H54 (cell line): ENCODE measurements at regions not wholly inside any gene's neighbourhood (a gene's known extent, or its start where the extent isn't known, plus 50 kb on each side); places are given as distances from the start of the nearest gene placed in this dataset.

Source experiments
- DNase-seq: peaks from one replicate; pipeline ENCODE4 v3.0.0; 2011; ENCODE audit warnings: low spot score, mixed read lengths; ENCODE audit not compliant: insufficient read length
- FAIRE-seq: peaks from 3 replicates; lab custom pipeline; 2011; peaks lifted over from hg19 to GRCh38; lab: Jason Lieb, UNC
- POLR2A ChIP-seq: IDR thresholded peaks from 2 replicates; pipeline ENCODE4 v1.6.1; 2011; ENCODE audit warnings: low read depth, mild to moderate bottlenecking, low read length

- FAIRE-seq, result peak; percentile 36
- no peak for DNase-seq
- TF ChIP-seq POLR2A, result no peak
Measured at GRCh38 chr9:88303721-88304451, 84.4 kb upstream of the SPIN1 start.

GRCh38 chr9:88302579-88303324 is 85.5 kb upstream of the SPIN1 start:
- no peak for TF ChIP-seq POLR2A
- DNase-seq (no peak), FAIRE-seq (no peak)

- DNase-seq (no peak), FAIRE-seq (no peak)
- no peak for TF ChIP-seq POLR2A
Measured at GRCh38 chr9:88300556-88300955, 87.7 kb upstream of the SPIN1 start.

GRCh38 chr9:88291856-88292255 is 96.4 kb upstream of the SPIN1 start:
- DNase-seq (no peak), FAIRE-seq (no peak)
- TF ChIP-seq POLR2A, result no peak

GRCh38 chr9:88291056-88291455 is 97.2 kb upstream of the SPIN1 start:
- TF ChIP-seq POLR2A, result no peak
- FAIRE-seq, result no peak

GRCh38 chr9:88289532-88289931 is 98.7 kb upstream of the SPIN1 start:
- no peak for TF ChIP-seq POLR2A
- FAIRE-seq, result no peak

More at GRCh38 chr9:88291056-88291455, 97.2 kb upstream of the SPIN1 start:
- no peak for DNase-seq

GRCh38 chr9:88287972-88288371 is 100.3 kb upstream of the SPIN1 start:
- FAIRE-seq, result no peak
- DNase-seq, result no peak
- TF ChIP-seq POLR2A, result no peak

More at GRCh38 chr9:88289532-88289931, 98.7 kb upstream of the SPIN1 start:
- no peak for DNase-seq

GRCh38 chr9:88280816-88281382 is 107.3 kb upstream of the SPIN1 start:
- FAIRE-seq (peak; percentile 11), DNase-seq (no peak)
- no peak for TF ChIP-seq POLR2A

GRCh38 chr9:88278036-88278435 is 110.2 kb upstream of the SPIN1 start:
- TF ChIP-seq POLR2A, result no peak
- FAIRE-seq (no peak), DNase-seq (no peak)

- no peak for FAIRE-seq
- TF ChIP-seq POLR2A, result no peak
- DNase-seq, result no peak
Measured at GRCh38 chr9:88274078-88274477, 114.2 kb upstream of the SPIN1 start.

- no peak for DNase-seq
- TF ChIP-seq POLR2A, result no peak
- no peak for FAIRE-seq
Measured at GRCh38 chr9:88272986-88273385, 115.3 kb upstream of the SPIN1 start.

GRCh38 chr9:88270413-88270812 is 117.8 kb upstream of the SPIN1 start:
- TF ChIP-seq POLR2A, result no peak
- DNase-seq (peak; percentile 39), FAIRE-seq (no peak)

GRCh38 chr9:88268886-88269285 is 119.4 kb upstream of the SPIN1 start:
- FAIRE-seq (no peak), DNase-seq (no peak)
- TF ChIP-seq POLR2A, result no peak

GRCh38 chr9:88267283-88267682 is 121.0 kb upstream of the SPIN1 start:
- no peak for TF ChIP-seq POLR2A
- no peak for FAIRE-seq
- DNase-seq, result no peak
